ENCODE measurements at regions not wholly inside any gene's neighbourhood (a gene's known extent, or its start where the extent isn't known, plus 50 kb on each side); places are given as distances from the start of the nearest gene placed in this dataset.

GRCh38 chr1:106615473-106615872 lies 441.0 kb upstream of the PRMT6 start:
- no peak for DNase-seq
- no peak overlapping the region for H3K27ac ChIP-seq
- no peaks in the 10 kb centered on the region for H3K27me3 ChIP-seq
- no peak overlapping the region for H3K4me3 ChIP-seq
- H3K4me1 ChIP-seq, result no peaks in the 10 kb centered on the region
- 79 to 86% methylated on average over 2 of the region's 2 CpGs for WGBS, 2 donors
- intact Hi-C loops (cut with DNase I; ENCODE audit: low total_unique reads), result no loop called here
- no peaks in the 10 kb centered on the region for H3K9me3 ChIP-seq
- TF ChIP-seq CTCF (IDR thresholded peaks at IDR 0.05) (no peak), POLR2A (IDR thresholded peaks at IDR 0.05) (no peak)
- no peaks in the 10 kb centered on the region for H3K36me3 ChIP-seq (ENCODE audit: low read depth, missing control alignments)

- H3K4me1 ChIP-seq, result no peaks in the 10 kb centered on the region
- H3K27me3 ChIP-seq, result no peaks in the 10 kb centered on the region
- 91 to 94% methylated on average over 6 to 11 of the region's 11 CpGs for WGBS, 2 donors
- no peak for DNase-seq
- H3K36me3 ChIP-seq (ENCODE audit: low read depth, missing control alignments), result no peaks in the 10 kb centered on the region
- intact Hi-C loops (cut with DNase I; ENCODE audit: low total_unique reads), result no loop called here
- TF ChIP-seq POLR2A (IDR thresholded peaks at IDR 0.05) (no peak), CTCF (IDR thresholded peaks at IDR 0.05) (no peak)
- no peak overlapping the region for H3K4me3 ChIP-seq
- H3K27ac ChIP-seq, result no peak overlapping the region
- no peaks in the 10 kb centered on the region for H3K9me3 ChIP-seq
Measured at GRCh38 chr1:106619080-106619826, 437.2 kb upstream of the PRMT6 start.

- H3K9me3 ChIP-seq, result no peaks in the 10 kb centered on the region
- no peak overlapping the region for H3K4me3 ChIP-seq
- 64% methylated on average over 5 of the region's 5 CpGs; no CpG with 5 or more reads in 1 of the 2 donors for WGBS, 2 donors
- TF ChIP-seq POLR2A (IDR thresholded peaks at IDR 0.05), result no peak
- no peak for TF ChIP-seq CTCF (IDR thresholded peaks at IDR 0.05)
- intact Hi-C loops (cut with DNase I; ENCODE audit: low total_unique reads), result no loop called here
- no peaks in the 10 kb centered on the region for H3K27me3 ChIP-seq
- no peak overlapping the region for H3K27ac ChIP-seq
- no peak for DNase-seq
- no peaks in the 10 kb centered on the region for H3K36me3 ChIP-seq (ENCODE audit: low read depth, missing control alignments)
- no peaks in the 10 kb centered on the region for H3K4me1 ChIP-seq
Measured at GRCh38 chr1:106619827-106620134, 436.7 kb upstream of the PRMT6 start.

- Histone ChIP-seq H3K27ac (no peak overlapping the region), H3K4me1 (no peaks in the 10 kb centered on the region), H3K9me3 (no peaks in the 10 kb centered on the region), H3K36me3 (ENCODE audit: low read depth, missing control alignments) (no peaks in the 10 kb centered on the region), H3K4me3 (no peak overlapping the region), H3K27me3 (no peaks in the 10 kb centered on the region)
- no peak for DNase-seq
- WGBS, 2 donors, result 80 to 84% methylated on average over 7 of the region's 7 CpGs
- intact Hi-C loops (cut with DNase I; ENCODE audit: low total_unique reads), result no loop called here
- TF ChIP-seq POLR2A (IDR thresholded peaks at IDR 0.05) (no peak), CTCF (IDR thresholded peaks at IDR 0.05) (no peak)
Measured at GRCh38 chr1:106620521-106620954, 435.9 kb upstream of the PRMT6 start.

- Histone ChIP-seq H3K4me3 (no peak overlapping the region), H3K9me3 (no peaks in the 10 kb centered on the region), H3K27ac (no peak overlapping the region), H3K4me1 (no peaks in the 10 kb centered on the region), H3K27me3 (no peaks in the 10 kb centered on the region), H3K36me3 (ENCODE audit: low read depth, missing control alignments) (no peaks in the 10 kb centered on the region)
- intact Hi-C loops (cut with DNase I; ENCODE audit: low total_unique reads), result no loop called here
- TF ChIP-seq POLR2A (IDR thresholded peaks at IDR 0.05), result no peak
- TF ChIP-seq CTCF (IDR thresholded peaks at IDR 0.05), result no peak
- 77 to 86% methylated on average over 2 of the region's 2 CpGs for WGBS, 2 donors
- no peak for DNase-seq
Measured at GRCh38 chr1:106621853-106622252, 434.6 kb upstream of the PRMT6 start.

Measured in testis (tissue), 2 donors.